ENCODE measurements at regions not wholly inside any gene's neighbourhood (a gene's known extent, or its start where the extent isn't known, plus 50 kb on each side); places are given as distances from the start of the nearest gene placed in this dataset.
"Not testable (repeated sequence)": the region's sequence is repeated elsewhere in the genome, so short reads cannot be mapped to it uniquely, and the experiment has no call there.

DNA sequence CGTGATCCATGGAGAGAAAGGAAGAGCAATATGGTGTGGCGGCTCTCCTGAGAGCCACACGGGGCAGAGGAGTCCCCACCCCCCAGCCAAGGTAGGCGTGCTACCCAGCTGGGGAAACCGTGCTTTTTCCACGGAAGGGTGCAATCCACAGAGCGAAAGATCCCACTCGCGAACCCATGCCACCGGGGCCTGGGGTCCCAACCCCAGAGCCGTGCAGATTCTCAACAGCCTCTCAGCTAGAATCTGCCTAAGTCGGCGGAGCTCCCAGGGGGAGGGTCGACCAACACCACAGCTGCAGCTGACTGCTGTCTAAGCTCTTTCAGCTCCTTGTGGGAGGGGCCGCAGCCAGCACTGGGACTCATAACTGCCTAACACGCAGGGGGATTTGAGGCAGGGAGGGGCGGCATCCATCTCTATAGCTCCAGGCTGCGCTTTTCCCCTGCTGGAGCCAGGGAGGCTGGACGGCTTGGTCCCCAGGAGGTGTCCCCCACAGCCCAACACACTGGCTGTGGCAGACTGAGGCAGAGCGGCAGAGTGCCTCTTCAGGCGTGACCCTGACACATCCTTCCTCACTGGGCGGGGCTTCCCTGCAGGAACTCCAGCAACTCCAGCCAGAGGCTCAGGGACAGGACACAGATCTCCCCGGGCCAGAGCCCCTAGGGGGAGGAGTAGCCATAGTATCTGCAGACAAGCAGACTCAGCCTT lies 107.6 kb upstream of the ZBTB20 start:
- no peak for DNase-seq

DNA sequence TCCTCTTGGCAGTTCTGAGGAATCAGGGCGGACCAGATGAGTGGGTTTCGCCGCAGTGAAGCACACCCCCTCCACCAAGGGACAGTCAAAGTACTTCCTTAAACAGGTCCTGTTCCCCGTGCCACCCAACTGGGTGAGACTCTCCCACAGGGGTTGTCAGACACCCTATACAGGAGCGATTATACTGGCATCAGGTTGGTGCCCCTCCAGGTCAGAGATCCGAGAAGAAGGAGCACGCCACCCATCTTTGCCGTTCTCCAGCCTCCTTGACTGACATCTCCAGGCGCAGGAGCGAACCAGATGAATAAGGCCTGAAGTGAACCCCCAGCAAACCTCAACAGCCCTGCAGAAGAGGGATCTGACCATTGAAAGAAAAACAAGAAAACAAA lies 108.1 kb upstream of the ZBTB20 start:
- no peak for DNase-seq

DNA sequence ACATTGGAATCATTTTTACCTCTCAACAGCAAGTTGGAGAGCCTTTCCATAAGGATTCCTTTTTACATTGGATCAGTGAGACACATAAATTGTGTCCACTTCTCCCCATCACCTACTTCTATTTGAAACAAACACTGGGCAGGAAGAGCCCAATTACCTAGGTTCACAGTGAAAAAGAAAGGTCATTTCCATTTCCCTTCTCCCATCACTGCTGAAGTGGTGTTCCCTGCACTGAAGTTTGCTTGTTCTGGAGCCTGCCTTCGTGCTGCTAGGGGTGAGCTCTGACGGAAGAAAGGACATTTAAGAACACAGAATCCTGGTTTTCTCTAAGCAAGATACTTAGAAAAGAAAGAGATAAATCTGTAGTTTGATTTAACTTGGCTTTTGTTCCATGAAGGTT lies 123.8 kb upstream of the ZBTB20 start:
- no peak for DNase-seq

DNA sequence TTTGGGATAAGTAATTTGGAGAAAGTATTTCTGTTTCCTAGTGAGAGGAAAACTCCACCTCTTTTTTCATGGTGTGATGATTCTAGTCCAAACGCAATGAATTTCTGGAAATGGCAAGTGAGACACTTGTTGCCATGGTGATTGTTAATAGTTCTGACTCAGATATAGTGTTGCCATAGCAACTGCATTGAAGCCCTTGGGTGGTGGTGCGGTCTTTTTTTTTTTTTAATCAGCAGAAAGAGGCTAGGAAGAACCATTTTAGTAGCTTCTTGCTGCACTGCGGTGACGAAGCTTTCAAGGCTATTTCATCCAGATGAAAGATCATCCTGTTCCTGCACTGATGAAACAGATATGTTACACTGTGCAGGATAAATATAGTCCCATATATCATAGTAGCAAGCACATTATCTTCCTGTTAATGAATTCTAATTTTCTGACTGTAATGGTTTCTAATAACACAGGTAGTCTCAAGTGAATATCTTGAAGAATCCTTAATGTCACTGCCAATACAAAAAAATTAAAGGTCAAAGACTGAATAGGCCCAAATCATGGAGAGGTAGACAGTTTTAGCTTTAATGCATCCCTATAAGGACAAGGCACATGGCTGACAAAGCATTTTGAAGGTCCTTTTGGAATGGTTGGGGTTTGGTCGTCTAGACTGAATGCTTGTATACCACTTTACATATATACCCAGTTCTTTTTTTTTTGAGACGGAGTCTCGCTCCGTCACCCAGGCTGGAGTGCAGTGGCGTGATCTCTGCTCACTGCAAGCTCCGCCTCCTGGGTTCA lies 125.1 kb upstream of the ZBTB20 start:
- no peak for DNase-seq

DNA sequence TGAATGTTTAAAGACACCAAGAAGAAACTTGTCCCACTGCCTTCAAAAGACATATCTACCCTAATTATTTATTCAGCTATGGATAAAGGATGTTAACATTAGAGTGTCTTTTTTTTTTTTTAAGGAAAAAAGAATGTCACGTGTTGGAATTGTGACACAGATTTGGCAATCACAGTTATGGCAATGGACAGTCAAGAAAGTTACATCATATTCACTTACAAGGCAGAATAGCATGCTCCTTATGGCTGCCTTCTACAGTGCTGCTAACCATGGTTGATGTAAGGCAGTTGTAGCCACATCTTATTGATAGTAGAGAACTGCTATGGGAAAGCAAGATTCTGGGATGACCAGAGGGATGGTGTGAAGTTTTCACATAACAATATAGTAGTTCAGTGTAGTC lies 128.8 kb upstream of the ZBTB20 start:
- no peak for DNase-seq

DNA sequence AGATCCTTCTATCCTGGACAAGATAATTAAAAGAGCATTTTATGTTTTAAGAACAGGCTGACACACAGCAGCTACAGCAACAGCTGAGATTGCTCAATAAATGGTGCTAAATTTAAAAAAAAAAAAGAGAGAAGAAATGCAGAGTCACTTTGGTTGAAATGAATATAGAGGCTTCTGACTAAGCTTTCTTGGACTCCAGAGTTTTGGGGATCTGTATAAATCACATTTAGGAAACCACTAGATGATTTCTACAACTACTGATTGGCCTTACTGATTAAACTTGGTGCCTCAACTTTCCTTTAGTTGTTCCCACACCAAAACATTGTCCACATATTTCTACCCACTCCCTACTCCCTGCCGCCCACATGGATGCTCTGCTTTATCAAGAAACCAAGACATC lies 132.9 kb upstream of the ZBTB20 start:
- no peak for DNase-seq

DNA sequence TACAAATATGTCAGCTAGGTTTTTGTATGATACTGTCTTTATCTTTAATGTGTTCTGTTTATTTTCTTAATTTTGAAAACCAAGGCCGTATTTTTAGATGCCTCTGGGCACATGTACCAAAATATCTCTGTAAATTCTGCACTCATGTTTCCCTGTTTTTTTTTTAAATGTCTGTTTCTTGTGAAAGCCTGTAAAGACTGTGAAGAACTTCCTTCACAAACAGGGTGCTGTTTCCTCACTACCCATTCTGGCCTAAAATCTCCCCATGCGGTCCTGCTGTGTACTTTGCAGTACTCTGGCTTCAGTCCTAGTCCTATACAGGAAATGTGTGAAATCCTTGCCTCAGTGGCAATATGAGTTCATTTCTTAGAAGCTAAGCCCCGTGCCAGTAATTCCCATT lies 133.4 kb upstream of the ZBTB20 start:
- no peak for DNase-seq

DNA sequence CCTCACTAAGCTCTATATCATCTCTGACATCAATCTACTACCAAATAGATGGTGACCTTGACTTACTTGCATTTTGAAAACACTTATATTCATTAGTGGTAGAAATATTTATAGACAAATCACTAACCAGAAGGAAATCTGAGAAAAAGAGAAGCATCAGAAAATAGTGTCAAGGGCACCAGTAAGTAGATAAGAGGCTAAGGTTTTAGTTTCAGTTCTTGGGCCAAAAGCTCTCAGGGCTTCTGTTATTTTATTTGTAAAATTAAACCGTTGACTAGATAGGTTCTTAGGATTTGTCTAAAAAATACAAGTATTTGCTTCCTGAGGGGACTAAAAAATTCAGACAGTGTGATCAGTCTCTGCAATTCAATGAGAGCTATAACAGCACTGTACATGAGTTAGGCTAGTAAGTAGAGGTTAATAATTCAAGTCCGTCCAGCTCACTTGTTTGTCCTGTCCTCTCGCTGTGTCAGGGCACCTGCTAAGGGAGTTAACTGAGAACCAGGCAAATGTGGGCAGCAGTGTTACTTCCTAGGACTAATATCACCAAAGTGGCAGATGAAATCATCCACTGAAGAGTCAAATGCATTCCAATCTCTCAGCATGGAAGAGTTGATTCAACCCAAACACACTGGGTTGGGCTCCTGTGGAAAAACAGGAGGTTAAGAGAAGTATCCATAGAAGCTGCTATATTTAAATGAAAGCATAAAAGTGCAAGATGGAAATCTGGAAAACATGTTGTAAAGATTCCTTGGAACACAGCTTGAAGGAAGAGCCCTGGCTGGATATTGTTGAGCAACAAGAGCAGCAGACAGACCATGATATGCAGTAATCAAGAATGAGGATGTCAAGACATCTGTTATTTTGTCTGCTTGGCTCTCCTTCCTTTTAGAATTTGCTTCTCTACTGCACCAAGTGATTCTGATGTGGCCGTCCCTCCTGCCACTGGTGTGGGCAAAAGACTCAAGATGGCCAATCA lies 134.9 kb upstream of the ZBTB20 start:
- no peak for DNase-seq

DNA sequence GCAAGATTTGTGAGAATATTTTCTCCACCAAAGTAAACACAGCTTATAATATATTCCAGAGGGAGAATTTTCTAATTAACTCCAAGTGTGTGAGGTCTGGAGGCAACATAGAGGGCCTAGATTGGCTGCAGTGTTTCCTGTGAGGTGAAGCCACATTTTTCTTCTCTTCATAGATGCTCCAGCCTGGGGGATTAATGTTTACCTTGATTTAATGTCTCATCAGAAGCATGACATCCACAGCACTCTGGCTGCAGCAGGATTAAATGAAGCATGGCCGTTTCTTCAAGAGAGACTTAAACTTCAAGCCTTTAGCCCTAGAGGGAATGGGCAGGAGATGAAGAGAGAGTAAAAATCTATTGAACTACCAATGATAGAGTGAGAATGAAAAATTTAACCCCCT lies 137.9 kb upstream of the ZBTB20 start:
- DNase-seq = no peak

DNA sequence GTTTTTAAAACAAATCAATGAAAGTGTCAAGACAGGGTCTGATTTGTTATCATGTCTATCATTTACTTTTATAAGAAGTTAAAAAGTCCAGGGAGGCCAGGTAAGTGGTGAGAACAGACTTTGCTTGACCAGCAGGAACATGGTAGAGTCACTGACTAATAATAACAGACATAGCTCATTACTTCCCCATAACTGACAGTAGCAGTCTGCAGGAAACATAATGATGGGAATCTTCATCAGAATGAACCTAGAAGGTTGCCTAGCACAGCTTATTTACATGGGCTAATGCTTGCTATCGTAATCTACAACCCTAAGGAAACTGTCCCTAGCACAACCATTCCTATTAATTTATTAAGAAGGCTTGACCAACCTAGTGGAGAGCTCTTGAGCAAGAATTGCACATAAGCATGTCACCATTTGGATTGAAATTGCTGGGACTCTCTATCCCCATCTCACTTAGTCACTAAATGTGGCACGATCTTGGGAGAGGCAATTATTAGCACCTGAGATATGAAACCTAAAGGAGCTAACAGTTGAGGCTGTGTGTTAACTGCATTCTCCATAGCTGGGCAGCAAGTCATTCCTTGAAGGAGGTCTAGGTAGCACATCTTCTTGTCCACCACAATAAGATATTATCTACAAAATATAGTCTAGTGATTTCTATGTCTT lies 139.6 kb upstream of the ZBTB20 start:
- no peak for DNase-seq

DNA sequence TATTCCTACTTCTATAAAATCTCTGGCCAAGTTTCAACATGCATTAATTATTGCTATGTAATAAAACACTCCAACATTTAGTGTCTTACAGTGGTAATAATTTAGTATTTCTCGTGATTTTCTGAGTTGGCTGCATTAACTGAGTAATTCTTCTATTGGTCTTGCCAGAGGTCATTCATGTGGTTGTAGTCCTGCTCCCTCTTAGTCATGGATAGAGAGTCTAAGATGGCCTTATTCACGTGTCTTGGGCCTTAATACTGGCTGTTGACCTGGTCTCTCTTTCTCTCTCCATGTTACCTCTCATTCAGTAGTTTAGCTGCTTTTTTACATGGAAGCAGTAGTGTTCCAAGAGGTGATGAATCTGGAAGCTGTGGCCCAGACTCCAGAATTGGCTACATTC lies 140.1 kb upstream of the ZBTB20 start:
- DNase-seq = no peak

DNA sequence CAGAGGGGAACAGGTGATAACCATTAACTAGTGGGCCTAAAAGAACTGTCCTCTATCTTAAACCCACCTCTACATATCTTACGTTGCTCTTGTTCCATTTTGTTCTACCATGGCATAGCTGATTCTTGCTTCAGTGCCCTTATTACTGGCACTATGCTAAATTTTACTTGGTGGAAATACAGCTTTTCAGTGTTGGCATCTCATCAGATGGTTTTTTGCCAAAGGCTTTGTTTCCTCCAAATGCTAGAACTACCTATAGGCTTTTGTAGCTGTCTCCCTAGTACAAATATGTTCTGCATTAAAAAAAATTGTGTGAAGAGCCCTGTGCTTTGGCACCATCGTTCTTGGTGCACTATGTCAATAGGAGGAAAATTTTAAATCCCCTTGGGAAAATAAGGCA lies 145.0 kb upstream of the ZBTB20 start:
- no peak for DNase-seq

DNA sequence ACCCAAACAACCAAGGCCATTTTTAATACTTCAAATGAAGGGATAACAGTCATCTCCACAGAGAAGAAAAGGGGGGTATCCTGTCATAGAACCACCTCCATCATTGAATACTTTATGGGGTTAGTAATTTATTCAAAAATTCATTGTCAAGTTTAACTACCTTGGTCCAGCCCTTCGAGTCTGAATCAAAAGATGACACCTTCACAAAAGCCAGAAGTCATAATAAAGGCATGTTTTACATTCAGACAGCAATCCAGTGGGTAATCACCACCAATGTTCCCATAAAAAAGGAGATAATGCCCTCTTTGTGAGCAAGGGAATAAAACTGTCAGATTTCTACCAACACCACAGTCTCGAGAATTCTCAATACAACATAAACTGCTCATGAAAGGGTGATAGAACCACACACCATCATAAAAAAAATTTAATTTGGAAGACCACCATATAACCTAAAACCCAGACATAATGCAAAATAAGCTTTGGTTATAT lies 145.6 kb upstream of the ZBTB20 start:
- no peak for DNase-seq

DNA sequence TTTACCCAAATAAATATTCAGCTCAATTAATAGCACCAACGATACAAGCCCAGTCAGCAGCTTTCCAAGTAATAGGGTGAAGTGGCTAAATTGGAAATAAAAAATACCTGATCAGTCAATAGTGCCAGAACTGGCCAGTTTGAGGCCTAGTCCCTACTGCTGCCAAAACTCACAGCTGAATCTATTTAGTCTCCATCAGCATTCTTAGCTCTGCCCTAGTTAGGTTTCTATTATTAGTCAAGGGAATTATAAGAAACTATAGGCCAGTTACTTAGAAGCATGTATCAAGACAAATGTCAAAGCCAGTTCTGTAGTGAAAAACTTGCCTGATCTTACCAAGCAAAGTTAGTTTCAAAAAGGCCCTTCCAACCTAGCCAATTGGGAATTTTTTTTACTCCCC lies 146.2 kb upstream of the ZBTB20 start:
- DNase-seq = no peak

DNA sequence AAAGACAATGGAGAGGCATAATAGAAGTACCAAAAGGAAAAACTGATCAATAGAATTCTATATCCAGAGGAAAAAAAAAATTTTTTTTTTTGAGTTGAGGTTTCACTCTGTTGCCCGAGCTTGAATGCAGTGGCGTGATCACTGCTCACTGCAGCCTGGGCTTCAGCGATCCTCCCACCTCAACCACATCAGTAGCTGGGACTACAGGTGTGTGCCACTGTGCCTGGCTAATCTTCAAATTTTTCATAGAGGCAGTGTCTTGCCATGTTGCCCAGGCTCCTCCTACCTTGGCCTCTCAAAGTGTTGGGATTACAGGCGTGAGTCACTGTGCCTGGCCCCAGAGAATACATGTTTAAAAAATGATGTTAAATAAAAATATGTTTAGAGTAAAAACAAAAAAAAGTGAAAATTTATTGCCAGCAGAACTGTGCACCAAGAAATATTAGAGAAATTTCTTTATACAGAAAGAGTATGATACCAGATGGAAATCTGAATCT lies 154.3 kb upstream of the ZBTB20 start:
- no peak for DNase-seq

DNA sequence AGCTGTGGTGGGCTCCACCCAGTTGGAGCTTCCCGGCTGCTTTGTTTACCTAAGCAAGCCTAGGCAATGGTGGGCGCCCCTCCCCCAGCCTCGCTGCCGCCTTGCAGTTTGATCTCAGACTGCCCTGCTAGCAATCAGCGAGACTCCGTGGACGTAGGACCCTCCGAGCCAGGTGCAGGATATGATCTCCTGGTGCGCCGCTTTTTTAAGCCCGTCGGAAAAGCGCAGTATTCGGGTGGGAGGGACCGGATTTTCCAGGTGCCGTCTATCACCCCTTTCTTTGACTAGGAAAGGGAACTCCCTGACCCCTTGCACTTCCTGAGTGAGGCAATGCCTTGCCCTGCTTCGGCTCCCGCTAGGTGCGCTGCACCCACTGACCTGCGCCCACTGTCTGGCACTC lies 170.9 kb upstream of the ZBTB20 start:
- DNase-seq = not testable (repeated sequence)

DNA sequence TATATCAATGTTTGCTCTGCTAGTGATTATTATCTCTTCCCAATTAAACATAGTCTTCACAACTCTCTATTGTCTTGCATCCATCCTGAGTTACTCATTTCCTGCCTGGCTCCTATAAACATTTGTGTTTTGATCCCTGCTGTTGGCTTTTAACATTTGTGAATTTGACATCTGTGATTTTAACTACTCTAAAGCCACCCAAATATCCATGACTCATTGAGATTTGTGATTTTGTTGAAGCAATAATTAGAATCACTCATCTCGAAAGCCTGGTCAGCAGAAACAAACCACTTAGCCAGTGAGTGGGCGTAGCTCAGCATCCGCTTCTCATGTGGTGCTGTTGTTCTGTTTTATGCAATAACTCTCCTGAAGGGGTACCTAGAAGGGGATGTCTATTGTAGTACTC lies 174.3 kb upstream of the ZBTB20 start:
- no peak for DNase-seq

DNA sequence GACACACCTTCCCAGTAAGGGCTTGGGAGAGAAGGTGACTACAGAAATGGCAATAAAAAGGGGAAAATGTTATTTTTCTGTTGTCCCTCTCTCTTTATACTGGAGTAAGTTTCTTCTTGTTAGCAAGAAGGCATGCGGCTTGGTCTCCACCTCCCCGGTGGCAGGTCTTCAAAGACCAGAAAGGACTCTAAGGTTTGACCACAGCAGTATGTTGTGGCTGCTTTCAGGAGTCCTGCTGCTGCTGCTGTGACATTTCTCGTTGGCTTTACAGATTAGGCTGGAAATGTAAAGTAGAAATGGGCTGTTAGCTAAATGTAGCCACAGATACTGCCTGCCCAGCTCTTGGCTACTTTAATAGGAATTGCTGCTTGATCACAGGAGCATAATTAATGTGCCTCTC lies 175.8 kb upstream of the ZBTB20 start:
- no peak for DNase-seq

DNA sequence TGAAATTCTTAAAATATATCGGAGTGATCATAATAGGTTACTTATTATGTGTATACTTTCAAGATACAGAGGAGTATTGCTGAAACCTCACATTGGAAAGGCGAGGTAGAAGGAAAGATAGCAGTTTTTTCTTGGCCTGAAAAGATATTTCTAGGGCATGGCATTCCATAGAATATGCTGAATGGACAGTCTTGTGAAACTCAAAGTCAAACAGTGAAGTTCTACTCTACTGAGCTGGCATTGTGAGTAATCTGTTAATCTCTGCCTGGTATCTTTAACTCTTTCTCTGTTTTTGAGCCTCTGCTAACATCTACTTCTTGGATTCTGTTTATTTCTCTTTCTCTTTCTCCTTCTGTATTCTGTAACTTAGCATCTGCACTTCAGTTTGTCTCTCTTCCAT lies 176.3 kb upstream of the ZBTB20 start:
- DNase-seq = no peak

DNA sequence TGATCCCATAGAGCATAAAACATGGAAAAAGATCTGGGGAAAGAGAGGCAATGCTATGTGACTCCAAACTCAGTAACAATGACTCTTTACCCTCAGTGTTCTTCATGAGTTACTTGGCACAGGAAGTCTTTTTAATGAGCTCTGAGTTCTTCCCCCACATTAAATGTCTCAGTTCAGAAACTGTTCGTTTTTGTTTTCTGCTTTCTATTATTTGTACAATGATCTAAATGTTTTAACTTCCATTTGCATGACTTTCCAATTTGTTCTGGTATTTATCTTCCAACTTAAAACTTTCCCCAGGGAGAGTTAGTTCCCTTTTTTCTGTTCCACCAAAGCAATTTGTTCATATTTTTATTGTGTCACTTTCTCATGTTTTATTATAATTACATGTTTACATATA lies 177.0 kb upstream of the ZBTB20 start:
- no peak for DNase-seq

DNA sequence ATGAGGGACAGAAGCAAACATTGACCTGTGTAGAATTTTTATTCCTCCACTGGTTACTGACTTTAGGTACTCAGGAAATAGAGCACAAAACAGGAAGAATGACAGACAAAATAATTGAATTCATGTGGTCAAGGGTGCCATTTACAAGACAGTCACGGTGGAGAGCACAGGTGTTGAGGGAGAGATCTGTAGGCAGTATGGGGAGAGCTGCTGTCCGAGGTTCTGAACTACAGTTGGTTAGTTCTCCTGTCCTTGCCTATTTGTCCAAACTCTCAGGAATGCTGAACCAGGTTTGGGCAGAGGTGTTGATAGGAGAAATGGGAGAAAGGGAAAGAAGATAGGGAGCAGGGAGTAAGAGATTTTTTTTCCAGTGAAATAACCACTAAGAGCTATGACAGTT lies 178.5 kb upstream of the ZBTB20 start:
- DNase-seq = peak; percentile 25

DNA sequence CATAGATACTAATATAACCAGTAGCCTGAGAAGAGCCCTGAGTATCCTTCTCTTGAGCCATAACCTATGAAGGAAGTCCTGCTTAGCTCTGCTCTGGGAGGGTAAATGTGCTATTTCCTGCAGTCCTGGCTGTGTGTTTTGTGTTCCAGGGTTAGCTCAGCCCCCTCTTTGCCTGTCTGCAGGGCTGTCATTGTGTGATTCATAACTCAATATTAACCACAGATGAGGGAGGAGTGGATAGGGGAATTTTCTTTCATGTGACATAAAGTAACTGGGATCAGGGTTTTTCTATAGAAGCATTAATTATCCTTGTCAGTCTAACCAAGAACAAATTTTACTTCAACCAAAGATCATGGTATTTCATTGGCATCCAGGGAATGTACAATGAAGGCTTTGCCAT lies 183.3 kb upstream of the ZBTB20 start:
- no peak for DNase-seq

DNA sequence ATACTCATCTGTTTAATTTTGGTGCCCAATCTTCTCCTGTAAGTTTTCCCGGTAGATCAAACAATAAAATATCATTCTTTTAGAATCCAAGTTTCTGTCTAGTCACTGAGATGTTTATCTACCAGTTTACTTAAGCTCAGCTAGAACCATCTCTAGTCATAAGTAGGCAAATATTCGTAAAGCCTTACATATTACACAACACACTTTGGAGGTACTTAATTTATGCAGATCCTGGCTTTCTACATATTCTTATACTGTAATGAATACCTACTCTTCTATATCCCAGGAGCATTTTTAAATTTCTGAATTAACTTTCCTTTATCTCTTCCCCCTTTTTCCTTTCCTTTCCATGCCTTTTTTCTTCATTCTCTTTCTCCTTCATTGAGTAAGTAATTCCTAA lies 185.9 kb upstream of the ZBTB20 start:
- DNase-seq = no peak
